CD14-positive monocyte (primary cell): ENCODE measurements at regions not wholly inside any gene's neighbourhood (a gene's known extent, or its start where the extent isn't known, plus 50 kb on each side); places are given as distances from the start of the nearest gene placed in this dataset.

Experiments
- DNase-seq, 3 donors: peaks; one replicate each; pipeline ENCODE4 v3.0.0-alpha.2; 2011 to 2022
- H2AFZ ChIP-seq: 2 replicates; pipeline ENCODE4 v1.6.0; 2012; ENCODE audit warnings: mild to moderate bottlenecking, low read depth, low read length, inconsistent platforms; ENCODE audit not compliant: insufficient read depth, poor library complexity, severe bottlenecking
- H3K27ac ChIP-seq, 2 donors: 1 replicate in 1 of 2; 2 replicates in 1 of 2; pipeline ENCODE4 v1.5.1; 2012 to 2013; ENCODE audit warnings: low read length in 2 of 2, control low read depth in 1 of 2, inconsistent platforms in 1 of 2, low read depth in 1 of 2, mild to moderate bottlenecking in 1 of 2
- H3K27me3 ChIP-seq, 2 donors: one replicate each; pipeline versions ENCODE4 v1.6.0 to v1.6.1; 2011 to 2013; ENCODE audit warnings: low read length in 2 of 2; ENCODE audit not compliant: control insufficient read depth in 2 of 2, insufficient read depth in 2 of 2
- H3K36me3 ChIP-seq, 2 donors: replicated peaks in 1 of 2; 1 replicate in 1 of 2; 2 replicates in 1 of 2; pipeline versions ENCODE4 v1.5.1 to v1.6.1; 2012 to 2013; ENCODE audit warnings: low read length in 2 of 2, control low read depth in 1 of 2, inconsistent platforms in 1 of 2, mild to moderate bottlenecking in 1 of 2; ENCODE audit not compliant: insufficient read depth in 2 of 2, control insufficient read depth in 1 of 2
- H3K4me1 ChIP-seq, 2 donors: 1 replicate in 1 of 2; 2 replicates in 1 of 2; pipeline versions ENCODE4 v1.5.1 to v1.6.1; 2012 to 2013; ENCODE audit warnings: low read length in 2 of 2, control low read depth in 1 of 2, inconsistent platforms in 1 of 2, mild to moderate bottlenecking in 1 of 2, moderate library complexity in 1 of 2; ENCODE audit not compliant: insufficient read depth in 2 of 2, control insufficient read depth in 1 of 2
- H3K4me2 ChIP-seq: replicated peaks from 2 replicates; pipeline ENCODE3; 2012; ENCODE audit warnings: low read length, moderate library complexity, mild to moderate bottlenecking; ENCODE audit not compliant: poor library complexity, severe bottlenecking; ENCODE audit errors: extremely low read depth
- H3K4me3 ChIP-seq, 3 experiments: fragments of 200-600 bp in 1 of 3; sonication (generic) in 1 of 3; replicated peaks in 1 of 3; 1 replicate in 2 of 3; 2 replicates in 1 of 3; pipeline ENCODE4 v1.5.1; 2011 to 2013; ENCODE audit warnings: low read length in 3 of 3, mild to moderate bottlenecking in 3 of 3, control low read depth in 2 of 3, low read depth in 2 of 3, inconsistent platforms in 1 of 3, moderate library complexity in 1 of 3
- H3K79me2 ChIP-seq: 2 replicates; pipeline ENCODE4 v1.6.0; 2012; ENCODE audit warnings: mild to moderate bottlenecking, control low read depth, inconsistent platforms, low read length, moderate library complexity; ENCODE audit not compliant: insufficient read depth
- H3K9ac ChIP-seq: 2 replicates; pipeline ENCODE4 v1.6.0; 2017; ENCODE audit warnings: low read length, mild to moderate bottlenecking; ENCODE audit not compliant: insufficient read depth, poor library complexity, severe bottlenecking
- H3K9me3 ChIP-seq, 2 donors: replicated peaks in 1 of 2; 1 replicate in 1 of 2; 2 replicates in 1 of 2; pipeline versions ENCODE4 v1.5.1 to v1.6.1; 2012 to 2013; ENCODE audit warnings: low read length in 2 of 2, control low read depth in 1 of 2; ENCODE audit not compliant: control insufficient read depth in 1 of 2, insufficient read depth in 1 of 2
- H4K20me1 ChIP-seq: 2 replicates; pipeline ENCODE4 v1.6.0; 2012; ENCODE audit warnings: mild to moderate bottlenecking, low read length, control low read depth, moderate library complexity; ENCODE audit not compliant: insufficient read depth
- H3K27ac Mint-ChIP-seq, 7 donors: one replicate each; pipeline ENCODE4 v1.8.0; 2020; ENCODE audit warnings: mild to moderate bottlenecking in 7 of 7, mixed read lengths in 7 of 7, moderate library complexity in 6 of 7, inconsistent platforms in 2 of 7
- H3K27me3 Mint-ChIP-seq, 3 donors: one replicate each; pipeline ENCODE4 v1.8.0; 2021 to 2022; ENCODE audit warnings: low read depth in 3 of 3, mild to moderate bottlenecking in 3 of 3, mixed read lengths in 3 of 3, moderate library complexity in 3 of 3, inconsistent platforms in 1 of 3
- H3K36me3 Mint-ChIP-seq, 2 donors: one replicate each; pipeline ENCODE4 v1.8.0; 2020; ENCODE audit warnings: mixed read lengths in 2 of 2, inconsistent platforms in 1 of 2, mild to moderate bottlenecking in 1 of 2
- H3K4me1 Mint-ChIP-seq: one replicate; pipeline ENCODE4 v1.8.0; 2020; ENCODE audit warnings: mild to moderate bottlenecking, mixed read lengths
- H3K4me3 Mint-ChIP-seq, 2 donors: one replicate each; pipeline ENCODE4 v1.8.0; 2020; ENCODE audit warnings: mild to moderate bottlenecking in 2 of 2, mixed read lengths in 2 of 2, moderate library complexity in 1 of 2
- H3K9me3 Mint-ChIP-seq, 7 donors: one replicate each; pipeline ENCODE4 v1.8.0; 2020 to 2022; ENCODE audit warnings: mixed read lengths in 7 of 7, mild to moderate bottlenecking in 6 of 7, moderate library complexity in 6 of 7, inconsistent platforms in 2 of 7
- WGBS: methylation state at CpG from one replicate; pipeline ENCODE4 v1.1.5; 2013; ENCODE audit warnings: missing lambda C conversion rate; ENCODE audit not compliant: insufficient coverage; 5-methylcytosine and 5-hydroxymethylcytosine counted together
- intact Hi-C, 2 donors: fragments of 100-400 bp; cut with micrococcal nuclease; formaldehyde crosslinking; loops; one replicate each; pipeline versions ENCODE4 v1.15.0 to v1.15.1; 2023
- TF ChIP-seq, protein P1 (sequence below): fragments of 200-600 bp; IDR thresholded peaks from one replicate; pipeline ENCODE4 v1.8.0; 2022; ENCODE audit warnings: antibody characterized with exemption, mild to moderate bottlenecking

- Mint-ChIP-seq H3K27ac (no peak overlapping the region), H3K27me3 (peaks cover 0 to 2% (median 0%) of the 10 kb centered on the region in 3 donors), H3K4me1 (no peaks in the 10 kb centered on the region), H3K36me3 (no peaks in the 10 kb centered on the region), H3K4me3 (no peak overlapping the region), H3K9me3 (peaks cover 0 to 5% (median 0%) of the 10 kb centered on the region in 7 donors)
- DNase-seq = no peak
- WGBS = 90% methylated on average over 2 of the region's 3 CpGs
- H3K9me3 ChIP-seq = no peaks in the 10 kb centered on the region
- H4K20me1 ChIP-seq = no peaks in the 10 kb centered on the region
- no peaks in the 10 kb centered on the region for H3K27me3 ChIP-seq
- H3K9ac ChIP-seq = no peak overlapping the region
- no peaks in the 10 kb centered on the region for H3K4me1 ChIP-seq
- no peaks in the 10 kb centered on the region for H3K79me2 ChIP-seq
- TF ChIP-seq, protein P1, sequence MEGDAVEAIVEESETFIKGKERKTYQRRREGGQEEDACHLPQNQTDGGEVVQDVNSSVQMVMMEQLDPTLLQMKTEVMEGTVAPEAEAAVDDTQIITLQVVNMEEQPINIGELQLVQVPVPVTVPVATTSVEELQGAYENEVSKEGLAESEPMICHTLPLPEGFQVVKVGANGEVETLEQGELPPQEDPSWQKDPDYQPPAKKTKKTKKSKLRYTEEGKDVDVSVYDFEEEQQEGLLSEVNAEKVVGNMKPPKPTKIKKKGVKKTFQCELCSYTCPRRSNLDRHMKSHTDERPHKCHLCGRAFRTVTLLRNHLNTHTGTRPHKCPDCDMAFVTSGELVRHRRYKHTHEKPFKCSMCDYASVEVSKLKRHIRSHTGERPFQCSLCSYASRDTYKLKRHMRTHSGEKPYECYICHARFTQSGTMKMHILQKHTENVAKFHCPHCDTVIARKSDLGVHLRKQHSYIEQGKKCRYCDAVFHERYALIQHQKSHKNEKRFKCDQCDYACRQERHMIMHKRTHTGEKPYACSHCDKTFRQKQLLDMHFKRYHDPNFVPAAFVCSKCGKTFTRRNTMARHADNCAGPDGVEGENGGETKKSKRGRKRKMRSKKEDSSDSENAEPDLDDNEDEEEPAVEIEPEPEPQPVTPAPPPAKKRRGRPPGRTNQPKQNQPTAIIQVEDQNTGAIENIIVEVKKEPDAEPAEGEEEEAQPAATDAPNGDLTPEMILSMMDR = no peak
- H2AFZ ChIP-seq = no peak overlapping the region
- no peak overlapping the region for H3K4me3 ChIP-seq
- no peak overlapping the region for H3K4me2 ChIP-seq
- no peak overlapping the region for H3K27ac ChIP-seq
- no peaks in the 10 kb centered on the region for H3K36me3 ChIP-seq
- intact Hi-C loops = no loop called here
Measured at GRCh38 chr7:16079723-16080122, 341.6 kb downstream of the CRPPA start.

DNA sequence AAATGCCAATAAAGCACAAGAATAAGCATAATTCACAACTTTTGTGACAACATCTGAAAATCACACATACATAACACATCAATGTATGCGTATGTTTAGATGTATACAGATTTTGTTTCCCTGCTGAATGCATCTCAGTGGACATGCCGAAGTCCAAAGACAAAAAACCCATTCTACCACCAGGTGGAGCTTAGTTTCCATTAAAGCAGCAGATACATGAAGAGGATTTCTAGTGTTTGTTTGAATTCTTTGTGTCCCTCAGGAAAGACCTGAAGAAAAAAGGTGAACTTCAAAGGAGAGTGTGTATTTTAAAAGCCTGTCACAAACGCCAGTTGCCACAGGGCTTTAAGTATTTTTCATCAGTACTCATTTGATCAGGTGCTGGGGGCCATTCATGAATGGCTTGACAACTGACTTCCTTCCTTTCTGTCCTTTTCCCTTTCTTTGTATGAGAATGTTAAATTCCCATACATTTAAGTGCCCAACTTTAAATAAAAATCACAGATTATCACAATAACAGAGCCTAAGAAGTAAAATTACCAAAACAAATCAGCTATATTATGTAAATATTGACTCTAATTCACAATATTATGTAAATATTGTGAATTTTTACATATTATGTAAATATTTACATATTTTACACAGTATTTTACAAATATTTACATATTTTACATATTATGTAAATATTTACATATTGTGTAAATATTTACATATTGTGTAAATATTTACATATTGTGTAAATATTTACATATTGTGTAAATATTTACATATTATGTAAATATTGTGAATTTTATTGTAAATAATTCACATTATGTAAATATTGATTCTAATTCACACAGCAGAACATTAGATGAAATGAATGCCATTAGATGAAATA, 343.0 kb downstream of the CRPPA start:
- peaks cover 0 to 5% (median 0%) of the 10 kb centered on the region in 7 donors for H3K9me3 Mint-ChIP-seq
- 0% methylated on average over 1 of the region's 3 CpGs for WGBS
- H3K4me2 ChIP-seq = no peak overlapping the region
- no peak overlapping the region for H3K4me3 ChIP-seq
- H3K9me3 ChIP-seq = no peaks in the 10 kb centered on the region
- no peaks in the 10 kb centered on the region for H3K27me3 ChIP-seq
- intact Hi-C loops = no loop called here
- H3K36me3 Mint-ChIP-seq = no peaks in the 10 kb centered on the region
- no peaks in the 10 kb centered on the region for H4K20me1 ChIP-seq
- H3K36me3 ChIP-seq = no peaks in the 10 kb centered on the region
- H3K4me3 Mint-ChIP-seq = no peak overlapping the region
- no peaks in the 10 kb centered on the region for H3K4me1 ChIP-seq
- H3K27ac ChIP-seq = no peak overlapping the region
- no peak overlapping the region for H3K9ac ChIP-seq
- H3K79me2 ChIP-seq = no peaks in the 10 kb centered on the region
- H3K27me3 Mint-ChIP-seq = peaks cover 0 to 2% (median 0%) of the 10 kb centered on the region in 3 donors
- H3K4me1 Mint-ChIP-seq = no peaks in the 10 kb centered on the region
- TF ChIP-seq, protein P1 = peak; percentile 51
- peak in 1 of 3 donors; percentile 8 for DNase-seq
- no peak overlapping the region for H3K27ac Mint-ChIP-seq
- H2AFZ ChIP-seq = no peak overlapping the region
